SU-DHL-6 (cell line): ENCODE measurements at regions not wholly inside any gene's neighbourhood (a gene's known extent, or its start where the extent isn't known, plus 50 kb on each side); places are given as distances from the start of the nearest gene placed in this dataset.

Experiments used
- H2AFZ ChIP-seq: fragments of 200-600 bp; sonication (generic); 2 replicates; pipeline ENCODE4 v1.6.1; 2014; ENCODE audit warnings: low read depth, mild to moderate bottlenecking, moderate library complexity, mixed read lengths, antibody characterized with exemption, low read length; ENCODE audit not compliant: severe bottlenecking
- H3F3A ChIP-seq: fragments of 200-600 bp; shearing (Covaris generic); 2 replicates; pipeline ENCODE4 v1.6.0; 2016; ENCODE audit warnings: antibody characterized with exemption, mild to moderate bottlenecking; ENCODE audit not compliant: insufficient read depth
- H3K27ac ChIP-seq: fragments of 200-600 bp; sonication (generic); 2 replicates; pipeline ENCODE4 v1.5.1; 2016; ENCODE audit warnings: low read depth, mild to moderate bottlenecking, low read length, moderate library complexity, mixed read lengths
- H3K27me3 ChIP-seq: fragments of 200-600 bp; sonication (generic), shearing (Covaris generic); 2 replicates; pipeline ENCODE4 v1.6.0; 2014; ENCODE audit warnings: mild to moderate bottlenecking, low read length
- H3K36me3 ChIP-seq: fragments of 200-600 bp; sonication (generic); 2 replicates; pipeline ENCODE4 v1.6.1; 2014; ENCODE audit warnings: mild to moderate bottlenecking, low read length, mixed read lengths
- H3K4me2 ChIP-seq: fragments of 300-600, 200-600 bp; shearing (Covaris generic), sonication (generic); 2 replicates; pipeline ENCODE4 v1.6.0; 2014; ENCODE audit warnings: low read length, low read depth, mild to moderate bottlenecking; ENCODE audit not compliant: poor library complexity, severe bottlenecking
- H3K4me3 ChIP-seq: fragments of 200-600 bp; sonication (generic); 2 replicates; pipeline ENCODE4 v1.5.1; 2014; ENCODE audit warnings: antibody characterized with exemption, low read length, mild to moderate bottlenecking, mixed read lengths; ENCODE audit not compliant: insufficient read depth, poor library complexity, severe bottlenecking
- H3K79me2 ChIP-seq: fragments of 200-600 bp; sonication (generic); 2 replicates; pipeline ENCODE4 v1.6.1; 2014; ENCODE audit warnings: mild to moderate bottlenecking, low read length, moderate library complexity; ENCODE audit not compliant: insufficient read depth
- H3K9ac ChIP-seq: fragments of 200-600 bp; sonication (generic); 2 replicates; pipeline ENCODE4 v1.7.0; 2014; ENCODE audit warnings: mild to moderate bottlenecking, low read length
- H3K9me2 ChIP-seq: fragments of 200-600 bp; sonication (generic); replicated peaks from 2 replicates; pipeline ENCODE4 v1.6.1; 2014; ENCODE audit warnings: low read length; ENCODE audit not compliant: insufficient read depth
- H3K9me3 ChIP-seq: fragments of 200-600 bp; sonication (generic); 2 replicates; pipeline ENCODE4 v1.6.1; 2014; ENCODE audit warnings: low read length, mixed read lengths; ENCODE audit not compliant: insufficient read depth
- H4K20me1 ChIP-seq: fragments of 200-600 bp; sonication (generic); 2 replicates; pipeline ENCODE4 v1.6.1; 2014; ENCODE audit warnings: low read depth, mild to moderate bottlenecking, antibody characterized with exemption, low read length, moderate library complexity, mixed read lengths
- EZH2phosphoT487 ChIP-seq: fragments of 200-600 bp; sonication (generic), shearing (Covaris generic); conservative IDR thresholded peaks from 2 replicates; pipeline ENCODE4 v1.6.1; 2018; ENCODE audit warnings: mild to moderate bottlenecking, antibody characterized with exemption, low read length, moderate library complexity, mixed read lengths
- TF ChIP-seq, protein P1 (sequence below): fragments of 200-600 bp; sonication (generic); IDR thresholded peaks from one replicate; pipeline ENCODE4 v1.5.1; 2017; ENCODE audit warnings: antibody characterized with exemption, mild to moderate bottlenecking, low read length, moderate library complexity; ENCODE audit not compliant: insufficient read depth, poor library complexity, severe bottlenecking

DNA sequence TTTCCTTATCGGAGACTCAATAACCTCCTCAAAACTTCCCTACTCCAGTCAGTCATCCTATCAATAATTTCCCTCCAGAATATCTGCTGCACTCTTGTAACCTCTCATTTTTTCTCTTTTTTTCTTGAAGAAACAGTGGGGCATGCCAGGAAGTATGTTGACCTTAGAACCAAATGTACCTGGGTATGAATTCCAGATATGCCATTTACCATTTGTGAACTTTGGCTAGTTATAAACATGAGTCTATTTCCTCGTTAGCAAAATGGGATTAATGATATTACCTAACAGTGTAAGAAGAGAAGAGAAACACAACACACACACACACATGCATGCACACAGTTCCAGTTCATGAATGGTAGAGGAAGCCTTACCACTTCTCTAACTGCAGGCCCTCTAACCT lies 578.2 kb downstream of the FAM133A start:
- Histone ChIP-seq H3K27ac (no peak overlapping the region), H3K9me2 (no peaks in the 10 kb centered on the region), H3K4me3 (no peak overlapping the region), H3F3A (no peaks in the 10 kb centered on the region), H2AFZ (no peak overlapping the region), H3K4me2 (no peak overlapping the region), H4K20me1 (no peaks in the 10 kb centered on the region), H3K9ac (no peak overlapping the region), H3K27me3 (no peaks in the 10 kb centered on the region), H3K9me3 (no peaks in the 10 kb centered on the region), H3K79me2 (no peaks in the 10 kb centered on the region), H3K36me3 (no peaks in the 10 kb centered on the region)
- TF ChIP-seq, protein P1, sequence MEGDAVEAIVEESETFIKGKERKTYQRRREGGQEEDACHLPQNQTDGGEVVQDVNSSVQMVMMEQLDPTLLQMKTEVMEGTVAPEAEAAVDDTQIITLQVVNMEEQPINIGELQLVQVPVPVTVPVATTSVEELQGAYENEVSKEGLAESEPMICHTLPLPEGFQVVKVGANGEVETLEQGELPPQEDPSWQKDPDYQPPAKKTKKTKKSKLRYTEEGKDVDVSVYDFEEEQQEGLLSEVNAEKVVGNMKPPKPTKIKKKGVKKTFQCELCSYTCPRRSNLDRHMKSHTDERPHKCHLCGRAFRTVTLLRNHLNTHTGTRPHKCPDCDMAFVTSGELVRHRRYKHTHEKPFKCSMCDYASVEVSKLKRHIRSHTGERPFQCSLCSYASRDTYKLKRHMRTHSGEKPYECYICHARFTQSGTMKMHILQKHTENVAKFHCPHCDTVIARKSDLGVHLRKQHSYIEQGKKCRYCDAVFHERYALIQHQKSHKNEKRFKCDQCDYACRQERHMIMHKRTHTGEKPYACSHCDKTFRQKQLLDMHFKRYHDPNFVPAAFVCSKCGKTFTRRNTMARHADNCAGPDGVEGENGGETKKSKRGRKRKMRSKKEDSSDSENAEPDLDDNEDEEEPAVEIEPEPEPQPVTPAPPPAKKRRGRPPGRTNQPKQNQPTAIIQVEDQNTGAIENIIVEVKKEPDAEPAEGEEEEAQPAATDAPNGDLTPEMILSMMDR, result no peak
- TF ChIP-seq EZH2phosphoT487, result no peak

DNA sequence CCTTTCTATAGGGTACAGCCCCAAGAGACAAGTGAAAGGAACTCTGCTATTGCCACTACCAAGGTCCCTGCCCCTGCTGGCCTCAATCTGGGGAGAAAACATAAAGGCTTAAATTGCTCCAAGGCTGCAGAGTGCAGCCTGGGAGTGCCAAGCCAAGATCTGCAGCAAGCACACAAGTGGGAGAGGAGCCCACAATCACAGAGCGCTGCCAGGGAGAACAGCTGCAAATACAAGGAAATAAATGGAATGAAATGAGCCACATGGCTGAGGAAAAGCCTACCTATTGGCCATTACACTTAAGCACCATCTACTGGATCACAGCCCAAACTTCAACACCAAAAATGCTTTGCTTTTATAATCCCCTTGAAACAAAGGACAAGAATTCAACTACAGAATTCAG lies 582.4 kb downstream of the FAM133A start:
- H3K4me2 ChIP-seq, result no peak overlapping the region
- no peaks in the 10 kb centered on the region for H3K79me2 ChIP-seq
- H3K36me3 ChIP-seq, result no peaks in the 10 kb centered on the region
- H3K9me2 ChIP-seq, result no peaks in the 10 kb centered on the region
- H3K27me3 ChIP-seq, result no peaks in the 10 kb centered on the region
- no peaks in the 10 kb centered on the region for H3F3A ChIP-seq
- no peaks in the 10 kb centered on the region for H4K20me1 ChIP-seq
- no peaks in the 10 kb centered on the region for H3K9me3 ChIP-seq
- no peak overlapping the region for H2AFZ ChIP-seq
- H3K27ac ChIP-seq, result no peak overlapping the region
- TF ChIP-seq EZH2phosphoT487, result no peak
- no peak overlapping the region for H3K4me3 ChIP-seq
- no peak overlapping the region for H3K9ac ChIP-seq

DNA sequence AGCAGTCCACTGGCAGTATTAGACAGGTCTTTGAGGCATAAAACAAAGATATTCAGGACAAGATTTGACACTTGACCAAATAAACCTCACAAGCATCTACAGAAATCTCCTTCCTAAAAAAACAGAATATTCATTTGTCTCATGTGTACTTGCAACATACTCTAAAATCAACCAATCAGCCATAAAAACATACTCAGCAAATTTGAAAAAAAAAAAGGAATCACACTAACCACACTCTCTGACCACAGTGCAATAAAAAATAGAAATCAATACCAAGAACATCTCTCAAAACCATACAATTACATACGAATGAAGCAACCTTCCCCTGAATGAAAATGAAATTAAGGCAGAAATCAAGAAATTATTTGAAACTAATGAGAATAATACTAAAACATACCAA lies 591.3 kb downstream of the FAM133A start:
- no peaks in the 10 kb centered on the region for H3K27me3 ChIP-seq

DNA sequence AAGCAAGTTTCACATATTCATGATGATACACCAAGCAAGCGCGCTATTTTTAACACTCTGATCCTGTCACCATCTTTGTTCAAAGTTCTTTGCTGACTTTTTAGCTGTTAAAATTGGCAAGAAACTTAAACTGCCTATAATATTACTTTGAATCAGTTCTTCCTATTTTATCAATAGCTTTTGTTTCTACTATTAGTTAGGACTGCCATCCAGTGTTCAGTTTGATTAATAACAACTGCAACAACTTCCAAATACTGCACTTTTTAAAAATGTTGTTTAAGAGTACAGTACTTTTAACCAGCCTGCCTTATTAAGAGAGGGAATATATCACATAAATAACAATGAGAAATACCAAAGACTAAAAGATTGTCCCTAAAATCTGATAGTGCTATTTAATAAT lies 614.3 kb downstream of the FAM133A start:
- H2AFZ ChIP-seq, result no peak overlapping the region
- no peaks in the 10 kb centered on the region for H3K79me2 ChIP-seq
- no peaks in the 10 kb centered on the region for H4K20me1 ChIP-seq
- TF ChIP-seq, protein P1, result no peak
- no peak for TF ChIP-seq EZH2phosphoT487
- no peak overlapping the region for H3K4me3 ChIP-seq
- no peak overlapping the region for H3K4me2 ChIP-seq
- no peaks in the 10 kb centered on the region for H3K36me3 ChIP-seq
- H3K27me3 ChIP-seq, result no peaks in the 10 kb centered on the region
- H3K9ac ChIP-seq, result no peak overlapping the region
- H3F3A ChIP-seq, result no peaks in the 10 kb centered on the region
- H3K9me2 ChIP-seq, result no peaks in the 10 kb centered on the region
- H3K9me3 ChIP-seq, result no peaks in the 10 kb centered on the region
- H3K27ac ChIP-seq, result no peak overlapping the region

More for the DNA sequence above, 591.3 kb downstream of the FAM133A start:
- Histone ChIP-seq H3K9me3 (no peaks in the 10 kb centered on the region), H3K4me3 (no peak overlapping the region), H3F3A (no peaks in the 10 kb centered on the region), H2AFZ (no peak overlapping the region), H3K79me2 (no peaks in the 10 kb centered on the region), H3K9me2 (no peaks in the 10 kb centered on the region), H3K27ac (no peak overlapping the region), H3K36me3 (no peaks in the 10 kb centered on the region), H3K9ac (no peak overlapping the region), H4K20me1 (no peaks in the 10 kb centered on the region), H3K4me2 (no peak overlapping the region)
- no peak for TF ChIP-seq EZH2phosphoT487
- TF ChIP-seq, protein P1, result no peak
